ENCODE measurements at regions not wholly inside any gene's neighbourhood (a gene's known extent, or its start where the extent isn't known, plus 50 kb on each side); places are given as distances from the start of the nearest gene placed in this dataset.
"Not testable (repeated sequence)": the region's sequence is repeated elsewhere in the genome, so short reads cannot be mapped to it uniquely, and the experiment has no call there.

GRCh38 chr11:45016446-45016845 lies 65.8 kb upstream of the TP53I11 start:
- TF ChIP-seq EZH2 (IDR thresholded peaks at IDR 0.05; ENCODE audit: low read length); CTCF (optimal IDR thresholded peaks at IDR 0.05 in 1 of 3, IDR thresholded peaks at IDR 0.05 in 1 of 3, conservative IDR thresholded peaks at IDR 0.05 in 1 of 3; ENCODE audit: extremely low read depth in 1 of 3, insufficient read depth in 2 of 3, low read length in 3 of 3): not testable (repeated sequence)
